ENCODE measurements at regions not wholly inside any gene's neighbourhood (a gene's known extent, or its start where the extent isn't known, plus 50 kb on each side); places are given as distances from the start of the nearest gene placed in this dataset.

- DNase-seq = no peak
Observed at GRCh38 chr7:98679741-98680140, 62.7 kb downstream of the NPTX2 start.

- DNase-seq = no peak
Observed at GRCh38 chr7:98681511-98681910, 64.4 kb downstream of the NPTX2 start.

GRCh38 chr7:98681951-98682350, 64.9 kb downstream of the NPTX2 start:
- no peak for DNase-seq

- no peak for DNase-seq
Observed at GRCh38 chr7:98683514-98683913, 66.4 kb downstream of the NPTX2 start.

DNA sequence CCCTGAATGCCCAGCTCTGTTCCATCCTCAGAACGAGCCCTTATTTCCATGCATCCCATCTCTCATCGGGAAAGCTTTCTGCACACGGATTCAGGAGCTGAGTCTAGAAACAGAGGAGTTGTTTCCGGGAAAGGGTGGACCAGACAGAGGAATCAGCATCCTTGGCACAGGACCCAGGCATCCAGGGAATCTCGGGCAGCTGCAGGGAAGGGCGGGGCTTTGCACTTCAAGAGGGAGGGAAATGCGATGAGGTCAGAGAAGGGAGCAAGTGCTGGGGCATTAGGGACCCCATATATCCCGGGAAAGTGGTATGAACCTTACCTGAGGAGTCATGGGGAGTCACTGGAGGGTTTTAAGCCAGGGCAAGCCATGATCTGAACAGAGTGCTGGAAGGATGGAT, 68.5 kb downstream of the NPTX2 start:
- DNase-seq = no peak

DNA sequence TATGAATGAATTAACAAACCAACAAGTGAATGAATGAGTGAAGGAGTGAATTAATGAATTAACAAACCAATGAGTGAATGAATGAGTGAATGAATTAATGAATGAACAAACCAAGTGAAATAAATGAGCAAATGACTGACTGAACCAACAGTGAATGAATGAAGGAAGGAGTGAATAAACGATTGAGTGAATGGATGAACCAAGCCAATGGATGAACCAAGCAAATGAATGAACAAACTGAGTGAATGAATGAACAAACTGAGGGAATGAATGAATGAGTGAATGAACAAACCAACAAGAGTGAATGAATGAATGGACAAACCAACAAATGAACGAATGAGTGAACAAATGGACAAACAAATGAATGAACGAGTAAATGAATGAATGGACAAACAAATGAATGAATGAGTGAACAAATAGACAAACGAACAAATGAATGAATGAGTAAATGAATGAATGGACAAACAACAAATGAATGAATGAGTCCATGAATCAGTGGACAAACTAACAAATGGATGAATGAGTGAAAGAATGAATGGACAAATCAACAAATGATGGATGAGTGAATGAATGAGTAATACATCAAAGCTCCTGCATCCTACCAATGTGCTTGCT, 69.5 kb downstream of the NPTX2 start:
- no peak for DNase-seq

- DNase-seq = no peak
Observed at GRCh38 chr7:98687111-98687751, 70.1 kb downstream of the NPTX2 start.

- no peak for DNase-seq
Observed at GRCh38 chr7:98691619-98692018, 74.5 kb downstream of the NPTX2 start.

- DNase-seq = no peak
Observed at GRCh38 chr7:98697083-98697482, 80.0 kb downstream of the NPTX2 start.

- DNase-seq = no peak
Observed at GRCh38 chr7:98697485-98698240, 80.6 kb downstream of the NPTX2 start.

GRCh38 chr7:98698976-98699375, 81.9 kb downstream of the NPTX2 start:
- DNase-seq = no peak

DNA sequence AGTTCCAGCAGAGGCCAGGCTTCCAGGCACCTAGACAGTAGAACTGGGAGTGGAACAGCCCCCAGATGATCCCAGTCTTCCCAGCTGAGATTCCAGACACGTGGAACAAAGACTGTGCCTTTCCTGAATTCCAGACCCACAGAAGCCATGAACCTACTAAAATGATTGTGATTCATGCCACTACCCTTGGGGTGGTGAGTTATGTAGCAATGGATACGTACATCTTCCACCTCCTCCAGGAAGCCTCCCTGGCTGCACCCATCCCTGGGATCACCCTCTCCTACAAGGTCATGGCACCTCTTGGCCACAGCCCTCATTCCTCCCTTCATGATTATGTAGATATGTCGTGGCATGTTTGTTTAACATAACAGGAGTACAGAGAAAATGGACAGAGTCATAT, 83.4 kb downstream of the NPTX2 start:
- no peak for DNase-seq

DNA sequence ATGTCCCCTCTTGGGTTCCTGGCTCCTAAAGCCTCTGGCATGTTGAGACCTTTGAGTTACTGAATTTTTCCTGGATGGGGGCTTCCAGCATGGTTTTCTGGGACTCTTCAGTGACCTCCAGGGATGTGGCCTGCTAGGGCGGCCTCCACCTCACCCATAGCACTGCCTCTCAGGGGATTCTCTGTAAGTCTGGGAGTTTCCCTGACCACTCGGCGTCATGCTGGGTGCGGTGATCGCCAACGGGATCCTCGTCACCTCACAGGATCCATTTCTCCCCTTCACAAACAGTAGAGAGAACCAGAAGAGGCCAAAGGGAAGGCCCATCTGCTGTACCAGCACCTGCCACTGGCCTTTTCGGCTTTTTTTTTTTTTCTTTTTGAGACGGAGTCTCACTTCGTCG, 84.3 kb downstream of the NPTX2 start:
- DNase-seq = no peak

- DNase-seq = no peak
Observed at GRCh38 chr7:98702021-98702420, 84.9 kb downstream of the NPTX2 start.

DNA sequence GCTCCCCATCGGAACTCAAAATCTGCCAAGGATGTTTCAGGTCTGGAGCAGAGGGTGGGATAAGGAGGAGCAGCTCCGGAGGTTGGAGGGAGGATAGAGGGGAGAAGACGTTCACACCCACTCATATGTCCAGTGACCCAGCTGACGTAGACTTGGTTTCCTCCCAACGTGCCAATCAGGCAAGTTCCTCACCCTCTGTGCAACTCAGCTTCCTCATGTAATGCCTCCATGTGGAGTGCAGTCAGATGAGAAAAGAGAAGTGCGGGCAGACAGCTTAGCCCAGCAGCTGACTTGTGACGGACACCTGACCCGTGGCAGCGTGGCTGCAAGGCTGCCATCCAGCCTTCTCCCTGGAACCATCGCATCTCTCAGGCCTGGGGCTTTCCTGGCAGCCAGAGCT, 86.8 kb downstream of the NPTX2 start:
- DNase-seq = no peak

- DNase-seq = no peak
Observed at GRCh38 chr7:98705626-98706025, 88.5 kb downstream of the NPTX2 start.

GRCh38 chr7:98707076-98707475, 90.0 kb downstream of the NPTX2 start:
- no peak for DNase-seq

GRCh38 chr7:98711945-98712344, 94.9 kb downstream of the NPTX2 start:
- no peak for DNase-seq

GRCh38 chr7:98713165-98713810, 96.2 kb downstream of the NPTX2 start:
- no peak for DNase-seq

GRCh38 chr7:98719396-98719795, 102.3 kb downstream of the NPTX2 start:
- no peak for DNase-seq

DNA sequence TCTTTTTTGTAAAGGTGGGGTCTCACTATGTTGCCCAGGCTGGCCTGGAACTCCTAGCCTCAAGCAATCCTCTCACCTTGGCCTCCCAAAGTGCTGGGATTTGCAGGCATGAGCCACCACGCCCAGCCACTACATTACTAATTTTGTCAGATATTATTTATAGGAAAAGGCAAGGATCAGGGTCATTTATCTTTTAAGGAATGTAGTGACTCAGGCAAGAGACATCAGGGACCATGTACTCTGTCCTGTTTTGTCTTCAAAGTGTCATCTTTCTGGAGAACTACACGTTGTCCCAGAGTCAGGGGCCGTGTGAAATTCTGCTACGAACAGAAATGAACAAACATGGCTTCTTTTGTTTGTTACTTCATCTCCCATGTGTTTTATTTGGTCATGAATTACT, 105.3 kb downstream of the NPTX2 start:
- DNase-seq = no peak

GRCh38 chr7:98724591-98724990, 107.5 kb downstream of the NPTX2 start:
- DNase-seq = no peak

- no peak for DNase-seq
Observed at GRCh38 chr7:98727146-98727709, 110.1 kb downstream of the NPTX2 start.

DNA sequence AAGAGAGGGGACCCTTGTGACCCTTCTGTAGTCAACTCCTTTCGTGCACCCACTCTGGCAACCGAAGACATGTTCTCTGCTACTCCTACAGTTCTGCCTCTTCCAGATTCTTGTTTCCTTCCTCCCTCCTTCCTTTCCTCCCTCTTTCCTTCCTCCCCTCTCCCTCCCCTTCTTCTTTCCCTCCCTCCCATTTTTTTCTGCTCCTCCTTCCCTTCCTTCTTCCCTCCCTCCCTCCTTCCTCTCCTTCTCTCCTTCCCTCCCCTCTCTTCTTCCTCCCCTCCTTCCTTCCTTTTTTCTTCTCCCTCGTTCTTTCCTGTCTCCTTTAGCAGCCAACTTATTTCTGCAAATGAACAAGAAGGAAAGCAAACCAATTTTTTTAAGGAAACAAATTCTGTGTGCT, 111.5 kb downstream of the NPTX2 start:
- no peak for DNase-seq
